HepG2 (cell line): ENCODE measurements at regions not wholly inside any gene's neighbourhood (a gene's known extent, or its start where the extent isn't known, plus 50 kb on each side); places are given as distances from the start of the nearest gene placed in this dataset.

Source experiments
- ATAC-seq: fragments of 200-7000 bp; cut with Tn5 transposase; 3 replicates; pipeline ENCODE4 v1.9.1; 2020; ENCODE audit warnings: mild to moderate bottlenecking, moderate library complexity
- BruUV-seq: library from RNA; stranded (reverse); fragments of 400-500 nt; replicated peaks from 2 replicates; lab custom pipeline; 2021; lab: Mats Ljungman, UMichigan
- CTCF ChIA-PET: fragments of 300-600 bp; formaldehyde crosslinking; extraction: SDS; loops from one replicate; lab custom pipeline; 2021; ENCODE audit warnings: low total read pairs, inconsistent platforms, low intra/inter-chr PET ratio; lab: Yijun Ruan, JAX
- POLR2A ChIA-PET: fragments of 350-600 bp; sonication (Branson Sonifier 250); formaldehyde crosslinking; loops from one replicate; lab custom pipeline; 2020; ENCODE audit warnings: antibody characterized with exemption, inconsistent platforms; lab: Yijun Ruan, JAX
- DNase-seq: peaks from one replicate; pipeline ENCODE4 v3.0.0-alpha.2; 2015; ENCODE audit warnings: low spot score
- FAIRE-seq: peaks from 3 replicates; lab custom pipeline; 2011; peaks lifted over from hg19 to GRCh38; lab: Jason Lieb, UNC
- H2AFZ ChIP-seq: one replicate; pipeline ENCODE4 v1.6.1; 2011; ENCODE audit warnings: low read length, inconsistent platforms
- H3K27ac ChIP-seq: fragments of 300-600 bp; 3 replicates; pipeline ENCODE4 v1.8.0; 2011; ENCODE audit warnings: mixed run types, mild to moderate bottlenecking, mixed read lengths, low read length, inconsistent platforms; ENCODE audit not compliant: insufficient read depth; ENCODE audit errors: extremely low read length
- H3K27me3 ChIP-seq, 2 experiments: fragments of 200-600 bp in 1 of 2; 2 replicates in 1 of 2; 3 replicates in 1 of 2; pipeline versions ENCODE4 v1.6.0 to v1.8.0; 2011; ENCODE audit warnings: low read length in 2 of 2, mild to moderate bottlenecking in 2 of 2, moderate library complexity in 2 of 2, inconsistent platforms in 1 of 2; ENCODE audit not compliant: insufficient read depth in 2 of 2, control insufficient read depth in 1 of 2
- H3K36me3 ChIP-seq, 2 experiments: fragments of 200-600 bp in 1 of 2; replicated peaks in 1 of 2; 2 replicates in 1 of 2; 3 replicates in 1 of 2; pipeline versions ENCODE4 v1.5.1 to v1.8.0; 2011; ENCODE audit warnings: low read length in 2 of 2, inconsistent platforms in 1 of 2; ENCODE audit not compliant: insufficient read depth in 2 of 2, control insufficient read depth in 1 of 2
- H3K4me1 ChIP-seq: 2 replicates; pipeline ENCODE4 v1.5.1; 2012; ENCODE audit warnings: low read length, inconsistent platforms; ENCODE audit not compliant: insufficient read depth
- H3K4me2 ChIP-seq: 2 replicates; pipeline ENCODE4 v1.6.0; 2011; ENCODE audit warnings: low read depth, low read length, inconsistent platforms
- H3K4me3 ChIP-seq, 3 experiments: fragments of 200-600 bp in 1 of 3; sonication (generic), shearing (Covaris generic) in 1 of 3; replicated peaks in 1 of 3; 2 replicates each; pipeline ENCODE4 v1.5.1; 2011 to 2016; ENCODE audit warnings: low read length in 3 of 3, inconsistent platforms in 2 of 3, low read depth in 2 of 3, mild to moderate bottlenecking in 2 of 3, control low read depth in 1 of 3, mixed read lengths in 1 of 3; ENCODE audit not compliant: insufficient read depth in 1 of 3
- H3K79me2 ChIP-seq: one replicate; pipeline ENCODE4 v1.6.1; 2011; ENCODE audit warnings: low read length, inconsistent platforms; ENCODE audit not compliant: insufficient read depth
- H3K9ac ChIP-seq: 2 replicates; pipeline ENCODE4 v1.6.0; 2011; ENCODE audit warnings: mild to moderate bottlenecking, low read depth, low read length, inconsistent platforms; ENCODE audit not compliant: insufficient read depth
- H3K9me3 ChIP-seq: 2 replicates; pipeline ENCODE4 v1.5.1; 2012; ENCODE audit warnings: mild to moderate bottlenecking, low read length
- H4K20me1 ChIP-seq: 2 replicates; pipeline ENCODE4 v1.6.0; 2011; ENCODE audit warnings: inconsistent platforms, mild to moderate bottlenecking, low read length, moderate library complexity; ENCODE audit not compliant: insufficient read depth
- AHR ChIP-seq: IDR thresholded peaks from 2 replicates; pipeline ENCODE4 v1.6.1; 2018; ENCODE audit warnings: missing genetic modification reagents, missing compliant biosample characterization
- CREB1 ChIP-seq, 2 experiments: fragments of 450-650 bp in 1 of 2; IDR thresholded peaks; 2 replicates each; pipeline ENCODE4 v1.6.1; 2016 to 2017; ENCODE audit warnings: control low read depth in 1 of 2, mild to moderate bottlenecking in 1 of 2, missing compliant biosample characterization in 1 of 2, missing genetic modification characterization in 1 of 2
- DZIP1 ChIP-seq: sonication (generic); formaldehyde crosslinking; IDR thresholded peaks from 2 replicates; pipeline ENCODE4 v1.5.0; 2020; ENCODE audit warnings: mild to moderate bottlenecking, missing genetic modification reagents
- GABPA ChIP-seq, 2 experiments: IDR thresholded peaks; 2 replicates each; pipeline ENCODE4 v1.6.1; 2011 to 2016; ENCODE audit warnings: low read depth in 2 of 2, low read length in 1 of 2, missing biosample characterization in 1 of 2, missing genetic modification characterization in 1 of 2
- HOXD1 ChIP-seq: sonication (generic); formaldehyde crosslinking; IDR thresholded peaks from 2 replicates; pipeline ENCODE4 v1.5.0; 2020; ENCODE audit warnings: missing genetic modification reagents
- IRX3 ChIP-seq: sonication (generic); formaldehyde crosslinking; IDR thresholded peaks from 2 replicates; pipeline ENCODE4 v1.8.1; 2023; ENCODE audit warnings: mild to moderate bottlenecking, low read depth, missing genetic modification reagents, borderline replicate concordance
- PAWR ChIP-seq: sonication (generic); formaldehyde crosslinking; IDR thresholded peaks from 2 replicates; pipeline ENCODE4 v1.4.0; 2020; ENCODE audit warnings: missing genetic modification reagents, mild to moderate bottlenecking, borderline replicate concordance
- PAX8 ChIP-seq: sonication (generic); formaldehyde crosslinking; IDR thresholded peaks from 2 replicates; pipeline ENCODE4 v1.8.0; 2022; ENCODE audit warnings: mild to moderate bottlenecking, missing genetic modification reagents, borderline replicate concordance
- POLR2A ChIP-seq, 2 experiments: IDR thresholded peaks; 2 replicates each; pipeline ENCODE4 v1.6.1; 2011; ENCODE audit warnings: low read depth in 2 of 2, low read length in 2 of 2, mild to moderate bottlenecking in 1 of 2, moderate library complexity in 1 of 2; ENCODE audit not compliant: insufficient read depth in 1 of 2
- RFXANK ChIP-seq: IDR thresholded peaks from 2 replicates; pipeline ENCODE4 v1.6.1; 2016
- SP1 ChIP-seq, 2 experiments: fragments of 450-650 bp in 1 of 2; sonication (generic) in 1 of 2; formaldehyde crosslinking in 1 of 2; IDR thresholded peaks; 2 replicates each; pipeline versions ENCODE4 v1.4.0 to v1.6.1; 2016 to 2020; ENCODE audit warnings: missing genetic modification reagents in 1 of 2
- ZBTB25 ChIP-seq: IDR thresholded peaks from 2 replicates; pipeline ENCODE4 v1.6.1; 2018; ENCODE audit warnings: missing genetic modification reagents
- ZKSCAN8 ChIP-seq: IDR thresholded peaks from 2 replicates; pipeline ENCODE4 v1.6.1; 2016; ENCODE audit warnings: borderline replicate concordance, missing genetic modification reagents, missing compliant biosample characterization
- ZNF260 ChIP-seq: sonication (generic); formaldehyde crosslinking; IDR thresholded peaks from 2 replicates; pipeline ENCODE4 v1.4.0; 2020; ENCODE audit warnings: missing genetic modification reagents, low read depth, mild to moderate bottlenecking, borderline replicate concordance
- ZNF704 ChIP-seq: sonication (generic); formaldehyde crosslinking; IDR thresholded peaks from 2 replicates; pipeline ENCODE4 v1.8.1; 2023; ENCODE audit warnings: mild to moderate bottlenecking, inconsistent platforms, moderate library complexity, missing genetic modification reagents, borderline replicate concordance
- ZNF841 ChIP-seq: sonication (generic); formaldehyde crosslinking; IDR thresholded peaks from 2 replicates; pipeline ENCODE4 v1.8.1; 2023; ENCODE audit warnings: missing genetic modification reagents, borderline replicate concordance
- WGBS: methylation state at CpG from one replicate; pipeline ENCODE4 v1.1.6; 2017; ENCODE audit warnings: low lambda C conversion rate; 5-methylcytosine and 5-hydroxymethylcytosine counted together
- in situ Hi-C: cut with HindIII; loops from 2 replicates; pipeline ENCODE4 v1.10.0; 2017; ENCODE audit warnings: low pct_unique_long_range_greater_than_20kb; ENCODE audit not compliant: extremely low pct_ligation_motif_present
- intact Hi-C: fragments of 100-400 bp; cut with micrococcal nuclease; formaldehyde crosslinking; loops from one replicate; pipeline ENCODE4 v1.10.0; 2022; ENCODE audit not compliant: unreplicated experiment
- TF ChIP-seq, protein P1 (sequence below): sonication (generic); formaldehyde crosslinking; IDR thresholded peaks from 2 replicates; pipeline ENCODE4 v1.5.0; 2020; ENCODE audit warnings: missing genetic modification reagents, mild to moderate bottlenecking, borderline replicate concordance

DNA sequence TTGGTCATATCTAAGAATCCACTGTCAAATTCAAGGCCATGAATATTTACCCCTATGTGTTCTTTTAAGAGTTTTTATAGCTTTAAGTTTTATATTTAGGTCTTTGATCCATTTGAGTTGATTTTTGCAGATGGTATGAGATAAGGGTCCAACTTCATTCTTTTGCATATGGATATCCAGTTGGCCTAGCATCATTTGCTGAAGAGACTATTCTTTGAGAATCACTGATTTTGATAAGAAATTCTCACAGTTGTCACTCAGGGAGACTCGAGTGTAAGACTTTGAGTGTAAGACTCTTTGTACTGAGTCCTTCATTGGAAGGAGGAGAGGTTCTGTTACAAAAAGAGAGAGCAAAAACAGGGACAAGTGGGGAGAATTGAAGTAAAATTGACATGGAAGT lies 74.8 kb downstream of the CBLL2 start:
- DNase-seq, result no peak
- no peaks in the 10 kb centered on the region for H3K4me1 ChIP-seq
- no peak overlapping the region for H3K9ac ChIP-seq
- H3K4me3 ChIP-seq, result no peak overlapping the region
- no peak overlapping the region for H3K4me2 ChIP-seq
- TF ChIP-seq ZNF841 (CRISPR knock-in tag), result no peak
- TF ChIP-seq ZNF704 (CRISPR knock-in tag), result no peak
- TF ChIP-seq SP1 (IDR thresholded peaks at IDR 0.05), result no peak
- no peak for TF ChIP-seq SP1 (CRISPR knock-in tag; IDR thresholded peaks at IDR 0.05)
- no peak for TF ChIP-seq RFXANK (CRISPR knock-in tag)
- no peak for TF ChIP-seq ZNF260 (CRISPR knock-in tag)
- no peak for TF ChIP-seq HOXD1 (CRISPR knock-in tag)
- no peak for TF ChIP-seq AHR (CRISPR knock-in tag)
- no peak for TF ChIP-seq GABPA (IDR thresholded peaks at IDR 0.05; ENCODE audit: low read depth, low read length)
- no peak for TF ChIP-seq GABPA (CRISPR knock-in tag; IDR thresholded peaks at IDR 0.05; ENCODE audit: low read depth)
- no peak for TF ChIP-seq ZKSCAN8 (CRISPR knock-in tag)
- no peak for TF ChIP-seq IRX3 (CRISPR knock-in tag)
- no peak for TF ChIP-seq CREB1 (IDR thresholded peaks at IDR 0.05)
- TF ChIP-seq CREB1 (CRISPR knock-in tag; IDR thresholded peaks at IDR 0.05), result no peak
- no peak for TF ChIP-seq DZIP1
- TF ChIP-seq POLR2A (IDR thresholded peaks at IDR 0.05; ENCODE audit: insufficient read depth in 1 of 2, low read depth in 2 of 2, low read length in 2 of 2), result no peak
- TF ChIP-seq ZBTB25 (CRISPR knock-in tag), result no peak
- TF ChIP-seq PAX8 (CRISPR knock-in tag), result no peak
- TF ChIP-seq PAWR, result no peak
- TF ChIP-seq, protein P1, sequence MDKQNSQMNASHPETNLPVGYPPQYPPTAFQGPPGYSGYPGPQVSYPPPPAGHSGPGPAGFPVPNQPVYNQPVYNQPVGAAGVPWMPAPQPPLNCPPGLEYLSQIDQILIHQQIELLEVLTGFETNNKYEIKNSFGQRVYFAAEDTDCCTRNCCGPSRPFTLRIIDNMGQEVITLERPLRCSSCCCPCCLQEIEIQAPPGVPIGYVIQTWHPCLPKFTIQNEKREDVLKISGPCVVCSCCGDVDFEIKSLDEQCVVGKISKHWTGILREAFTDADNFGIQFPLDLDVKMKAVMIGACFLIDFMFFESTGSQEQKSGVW, result no peak
- no peak overlapping the region for H2AFZ ChIP-seq
- ChIA-PET POLR2A (no interaction called here), CTCF (no interaction called here)
- no peaks in the 10 kb centered on the region; a peak in 1 of 5 replicates for H3K27me3 ChIP-seq
- no peaks in the 10 kb centered on the region for H4K20me1 ChIP-seq
- ATAC-seq, result no peak
- H3K27ac ChIP-seq, result no peak overlapping the region
- intact Hi-C loops, result no loop called here
- BruUV-seq, result no TSS peak
- in situ Hi-C loops, result no loop called here
- H3K79me2 ChIP-seq, result no peaks in the 10 kb centered on the region
- no peak for FAIRE-seq
- 0% methylated on average over 1 of the region's 1 CpG for WGBS
- no peaks in the 10 kb centered on the region for H3K9me3 ChIP-seq
- no peaks in the 10 kb centered on the region for H3K36me3 ChIP-seq
